Keratinocyte (primary cell): ENCODE measurements at regions not wholly inside any gene's neighbourhood (a gene's known extent, or its start where the extent isn't known, plus 50 kb on each side); places are given as distances from the start of the nearest gene placed in this dataset.
A peak's percentile ranks its signal among the peaks of the same experiment; 100 is the strongest.

Source experiments
- DNase-seq: peaks from one replicate; pipeline ENCODE4 v3.0.0-alpha.2; 2011; ENCODE audit warnings: low read depth, missing footprints, low spot score
- FAIRE-seq: peaks from 2 replicates; lab custom pipeline; 2011; peaks lifted over from hg19 to GRCh38; lab: Jason Lieb, UNC
- H2AFZ ChIP-seq: 2 replicates; pipeline ENCODE4 v1.6.0; 2012; ENCODE audit warnings: low read length, control low read depth, inconsistent platforms; ENCODE audit not compliant: control insufficient read depth
- H3K27ac ChIP-seq: 2 replicates; pipeline ENCODE4 v1.5.1; 2011; ENCODE audit warnings: low read length; ENCODE audit not compliant: control insufficient read depth, insufficient read depth
- H3K27me3 ChIP-seq: 3 replicates; pipeline ENCODE4 v1.6.0; 2011; ENCODE audit warnings: low read length; ENCODE audit not compliant: control insufficient read depth, insufficient read depth; ENCODE audit errors: extremely low read depth
- H3K36me3 ChIP-seq, 2 experiments: 2 replicates in 1 of 2; 3 replicates in 1 of 2; pipeline ENCODE4 v1.5.1; 2011; ENCODE audit warnings: low read length in 2 of 2, mild to moderate bottlenecking in 1 of 2; ENCODE audit not compliant: control insufficient read depth in 2 of 2, insufficient read depth in 2 of 2; ENCODE audit errors: extremely low read depth in 1 of 2
- H3K4me1 ChIP-seq: 3 replicates; pipeline ENCODE4 v1.5.1; 2011; ENCODE audit warnings: low read length; ENCODE audit not compliant: control insufficient read depth, insufficient read depth; ENCODE audit errors: extremely low read depth
- H3K4me2 ChIP-seq: 3 replicates; pipeline ENCODE4 v1.6.0; 2011; ENCODE audit warnings: low read depth, low read length; ENCODE audit not compliant: control insufficient read depth, insufficient read depth; ENCODE audit errors: extremely low read depth
- H3K4me3 ChIP-seq, 3 experiments: fragments of 200-600 bp in 1 of 3; sonication (generic) in 1 of 3; 2 replicates in 2 of 3; 3 replicates in 1 of 3; pipeline ENCODE4 v1.5.1; 2011 to 2016; ENCODE audit warnings: low read length in 3 of 3, mild to moderate bottlenecking in 3 of 3, control low read depth in 2 of 3, inconsistent platforms in 1 of 3, low read depth in 1 of 3, mixed read lengths in 1 of 3, mixed run types in 1 of 3, moderate library complexity in 1 of 3; ENCODE audit not compliant: control insufficient read depth in 2 of 3, insufficient read depth in 2 of 3; ENCODE audit errors: extremely low read depth in 1 of 3
- H3K79me2 ChIP-seq: 2 replicates; pipeline ENCODE4 v1.6.0; 2012; ENCODE audit warnings: low read length; ENCODE audit not compliant: control insufficient read depth, insufficient read depth
- H3K9ac ChIP-seq: 3 replicates; pipeline ENCODE4 v1.6.0; 2011; ENCODE audit warnings: low read length; ENCODE audit not compliant: control insufficient read depth, insufficient read depth; ENCODE audit errors: extremely low read depth
- H3K9me1 ChIP-seq: 3 replicates; pipeline ENCODE4 v1.6.0; 2011; ENCODE audit warnings: low read length; ENCODE audit not compliant: control insufficient read depth, insufficient read depth; ENCODE audit errors: extremely low read depth
- H3K9me3 ChIP-seq: 2 replicates; pipeline ENCODE4 v1.5.1; 2012; ENCODE audit warnings: low read depth, low read length; ENCODE audit not compliant: control insufficient read depth
- H4K20me1 ChIP-seq: 3 replicates; pipeline ENCODE4 v1.6.0; 2011; ENCODE audit warnings: low read length; ENCODE audit not compliant: control insufficient read depth, insufficient read depth; ENCODE audit errors: extremely low read depth
- EZH2 ChIP-seq: IDR thresholded peaks from one replicate; pipeline ENCODE4 v1.6.1; 2012; ENCODE audit warnings: inconsistent platforms, mild to moderate bottlenecking, low read length, moderate library complexity
- dilution Hi-C: fragments of 300-500 bp; cut with MboI; formaldehyde crosslinking; loops from one replicate; pipeline ENCODE4 v1.7.0; 2020; ENCODE audit warnings: low sequenced_read_pairs; ENCODE audit not compliant: extremely low pct_ligation_motif_present
- TF ChIP-seq, protein P1 (sequence below), 3 experiments: IDR thresholded peaks in 1 of 3; conservative IDR thresholded peaks in 1 of 3; optimal IDR thresholded peaks in 1 of 3; 2 replicates in 2 of 3; 3 replicates in 1 of 3; pipeline versions ENCODE3 to v1.5.1; 2011; ENCODE audit warnings: low read length in 3 of 3, mild to moderate bottlenecking in 3 of 3, moderate library complexity in 2 of 3, control low read depth in 1 of 3, inconsistent platforms in 1 of 3; ENCODE audit not compliant: insufficient read depth in 2 of 3; ENCODE audit errors: extremely low read depth in 1 of 3

DNA sequence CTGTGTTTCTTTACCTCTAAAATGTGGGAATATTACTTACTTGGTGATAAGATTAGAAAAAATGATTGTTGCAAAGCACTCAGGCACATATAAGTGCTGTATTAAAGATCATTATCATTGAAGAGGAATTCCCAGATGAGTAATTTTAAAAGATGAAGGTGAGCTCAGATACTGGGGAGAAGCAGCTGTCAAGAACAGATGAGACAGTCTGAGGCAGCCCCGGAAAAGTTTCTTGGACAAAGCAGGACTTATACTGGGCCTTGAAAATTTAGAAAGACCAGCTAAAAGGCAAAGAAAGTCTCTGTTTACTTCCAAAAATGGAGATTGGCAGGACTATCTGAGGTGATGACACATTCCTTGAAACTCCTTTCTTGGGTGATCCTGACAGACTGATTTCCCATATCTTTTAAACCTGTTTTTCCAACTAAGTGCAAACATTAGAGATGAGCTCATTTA is 93.8 kb upstream of the MARCKS start:
- dilution Hi-C loops = no loop called here
- Histone ChIP-seq H2AFZ (peak overlapping the region; percentile 32), H3K9me1 (no peaks in the 10 kb centered on the region), H3K79me2 (no peaks in the 10 kb centered on the region), H3K4me3 (peak overlapping the region in 2 of 3 experiments; percentile 22 to 34), H3K4me2 (peak overlapping the region; percentile 84), H3K27me3 (no peaks in the 10 kb centered on the region), H3K36me3 (no peaks in the 10 kb centered on the region), H3K4me1 (peaks cover 18% of the 10 kb centered on the region), H3K9ac (peak overlapping the region; percentile 64), H3K9me3 (no peaks in the 10 kb centered on the region), H4K20me1 (no peaks in the 10 kb centered on the region), H3K27ac (peak overlapping the region; percentile 97)
- TF ChIP-seq, protein P1, sequence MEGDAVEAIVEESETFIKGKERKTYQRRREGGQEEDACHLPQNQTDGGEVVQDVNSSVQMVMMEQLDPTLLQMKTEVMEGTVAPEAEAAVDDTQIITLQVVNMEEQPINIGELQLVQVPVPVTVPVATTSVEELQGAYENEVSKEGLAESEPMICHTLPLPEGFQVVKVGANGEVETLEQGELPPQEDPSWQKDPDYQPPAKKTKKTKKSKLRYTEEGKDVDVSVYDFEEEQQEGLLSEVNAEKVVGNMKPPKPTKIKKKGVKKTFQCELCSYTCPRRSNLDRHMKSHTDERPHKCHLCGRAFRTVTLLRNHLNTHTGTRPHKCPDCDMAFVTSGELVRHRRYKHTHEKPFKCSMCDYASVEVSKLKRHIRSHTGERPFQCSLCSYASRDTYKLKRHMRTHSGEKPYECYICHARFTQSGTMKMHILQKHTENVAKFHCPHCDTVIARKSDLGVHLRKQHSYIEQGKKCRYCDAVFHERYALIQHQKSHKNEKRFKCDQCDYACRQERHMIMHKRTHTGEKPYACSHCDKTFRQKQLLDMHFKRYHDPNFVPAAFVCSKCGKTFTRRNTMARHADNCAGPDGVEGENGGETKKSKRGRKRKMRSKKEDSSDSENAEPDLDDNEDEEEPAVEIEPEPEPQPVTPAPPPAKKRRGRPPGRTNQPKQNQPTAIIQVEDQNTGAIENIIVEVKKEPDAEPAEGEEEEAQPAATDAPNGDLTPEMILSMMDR (optimal IDR thresholded peaks at IDR 0.05 in 1 of 3, IDR thresholded peaks at IDR 0.05 in 1 of 3, conservative IDR thresholded peaks at IDR 0.05 in 1 of 3; ENCODE audit: extremely low read depth in 1 of 3, insufficient read depth in 2 of 3, low read length in 3 of 3) = no peak
- no peak for TF ChIP-seq EZH2
- DNase-seq = peak; percentile 28
- no peak for FAIRE-seq

DNA sequence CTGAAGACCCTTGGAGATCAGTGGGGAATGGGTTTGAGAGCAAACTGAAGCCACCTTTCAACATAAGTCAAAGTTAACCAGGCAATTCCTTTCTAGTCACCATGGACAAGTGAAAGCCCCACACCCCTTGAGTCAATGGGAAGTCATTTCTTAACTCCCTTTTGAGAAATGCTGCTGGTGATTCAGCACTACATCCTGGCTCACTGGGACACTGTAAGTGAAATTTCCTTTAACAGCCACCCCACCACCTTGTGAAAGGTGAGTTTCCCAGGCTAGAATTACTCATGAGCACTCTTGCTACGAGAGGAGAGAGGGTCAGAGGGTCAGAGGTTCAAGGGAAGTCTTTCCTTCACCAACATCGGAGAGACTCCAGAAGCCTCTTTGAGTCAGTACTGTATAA is 93.3 kb upstream of the MARCKS start:
- TF ChIP-seq, protein P1 (optimal IDR thresholded peaks at IDR 0.05 in 1 of 3, IDR thresholded peaks at IDR 0.05 in 1 of 3, conservative IDR thresholded peaks at IDR 0.05 in 1 of 3; ENCODE audit: extremely low read depth in 1 of 3, insufficient read depth in 2 of 3, low read length in 3 of 3) = no peak
- no peak for TF ChIP-seq EZH2
- Histone ChIP-seq H3K4me2 (peak overlapping the region; percentile 84), H3K9ac (peak overlapping the region; percentile 64), H2AFZ (peak overlapping the region; percentile 58), H3K27me3 (no peaks in the 10 kb centered on the region), H3K27ac (peak overlapping the region; percentile 97), H4K20me1 (no peaks in the 10 kb centered on the region), H3K9me1 (no peaks in the 10 kb centered on the region), H3K9me3 (no peaks in the 10 kb centered on the region), H3K4me3 (peak overlapping the region in 2 of 3 experiments; percentile 22 to 34), H3K36me3 (no peaks in the 10 kb centered on the region), H3K79me2 (no peaks in the 10 kb centered on the region), H3K4me1 (peaks cover 18% of the 10 kb centered on the region)
- FAIRE-seq = peak; percentile 98
- DNase-seq = peak; percentile 49
- dilution Hi-C loops = no loop called here
